ENCODE measurements at regions not wholly inside any gene's neighbourhood (a gene's known extent, or its start where the extent isn't known, plus 50 kb on each side); places are given as distances from the start of the nearest gene placed in this dataset.

GRCh38 chr6:44558024-44558831, 170.7 kb downstream of the CDC5L start:
- Histone ChIP-seq H3T11ph (ENCODE audit: low read length) (no peak overlapping the region), H2AFZ (ENCODE audit: low read length) (no peak overlapping the region), H3K23ac (ENCODE audit: insufficient read length, low read depth, low read length) (no peak overlapping the region), H3K79me1 (ENCODE audit: insufficient read depth, low read depth, low read length, poor library complexity, severe bottlenecking) (no peaks in the 10 kb centered on the region), H3K4ac (ENCODE audit: low read depth, low read length) (no peak overlapping the region), H2BK20ac (ENCODE audit: low read depth, low read length, poor library complexity, severe bottlenecking) (no peak overlapping the region), H3K4me1 (ENCODE audit: insufficient read depth, low read length) (peaks cover 5% of the 10 kb centered on the region; the same call in 1 of the 2 replicates), H2BK15ac (ENCODE audit: low read depth, low read length) (no peak overlapping the region), H3K9me3 (ENCODE audit: control insufficient read depth, low read depth, low read length) (no peaks in the 10 kb centered on the region), H4K20me1 (ENCODE audit: control insufficient read depth, insufficient read depth, insufficient read length) (no peaks in the 10 kb centered on the region), H3K79me2 (ENCODE audit: insufficient read depth, low read length) (no peaks in the 10 kb centered on the region), H3K18ac (ENCODE audit: insufficient read length, low read depth, low read length) (no peak overlapping the region), H4K5ac (ENCODE audit: insufficient read length, low read depth, low read length) (no peak overlapping the region), H3K14ac (ENCODE audit: insufficient read depth, low read length) (no peak overlapping the region), H2AK5ac (ENCODE audit: insufficient read length, low read length) (no peak overlapping the region), H4K8ac (replicated peaks; ENCODE audit: insufficient read length, low read depth, low read length) (no peak overlapping the region), H3K4me2 (ENCODE audit: insufficient read depth, insufficient read length, low read length) (no peak overlapping the region), H3K27ac (ENCODE audit: insufficient read length, low read depth, low read length) (no peak overlapping the region), H2BK5ac (ENCODE audit: insufficient read length, low read length) (no peak overlapping the region), H3K23me2 (ENCODE audit: insufficient read length, low read depth, low read length, poor library complexity, severe bottlenecking) (no peaks in the 10 kb centered on the region), H3K56ac (ENCODE audit: insufficient read length, low read depth, low read length) (no peak overlapping the region), H2BK120ac (ENCODE audit: low read depth, low read length, poor library complexity, severe bottlenecking) (no peak overlapping the region), H4K91ac (ENCODE audit: insufficient read length, low read depth, low read length) (no peak overlapping the region), H2BK12ac (ENCODE audit: insufficient read length, low read depth, low read length) (no peak overlapping the region), H3K27me3 (ENCODE audit: insufficient read depth, low read length) (no peaks in the 10 kb centered on the region), H3K9ac (ENCODE audit: extremely low read depth, insufficient read length, low read length) (no peak overlapping the region)
- Mint-ChIP-seq H3K27me3 (ENCODE audit: low read depth) (peaks cover 2% of the 10 kb centered on the region), H3K9me3 (no peaks in the 10 kb centered on the region), H3K4me3 (no peak overlapping the region), H3K36me3 (ENCODE audit: insufficient read depth in 1 of 3, low read depth in 3 of 3) (no peaks in the 10 kb centered on the region; a peak in 1 of 7 replicates), H3K27ac (0 out of 7 replicates have a peak overlapping the region, but pooled peaks of 1 of the 3 experiments have one; percentile 21), H3K4me1 (peaks cover 18 to 32% of the 10 kb centered on the region in 2 experiments)
- no CpG with 5 or more reads among the region's 7 CpGs for WGBS (ENCODE audit: extremely low coverage, insufficient read length, low lambda C conversion rate)
- TF ChIP-seq CTCF (conservative IDR thresholded peaks at IDR 0.05): no peak
- DNase-seq: no peak

All from H9 (cell line).